ENCODE measurements at regions not wholly inside any gene's neighbourhood (a gene's known extent, or its start where the extent isn't known, plus 50 kb on each side); places are given as distances from the start of the nearest gene placed in this dataset.

GRCh38 chr2:8580316-8581233 lies 101.3 kb upstream of the ID2 start:
- TF ChIP-seq CTCF (IDR thresholded peaks at IDR 0.05) (no peak), POLR2A (IDR thresholded peaks at IDR 0.05) (no peak)
